Sigmoid colon (tissue), 6 donors: ENCODE measurements at regions not wholly inside any gene's neighbourhood (a gene's known extent, or its start where the extent isn't known, plus 50 kb on each side); places are given as distances from the start of the nearest gene placed in this dataset.
A peak's percentile ranks its signal among the peaks of the same experiment; 100 is the strongest.

ENCODE experiments used
- DNase-seq: peaks from one replicate; pipeline ENCODE4 v3.0.0-alpha.2; 2019
- H3K27ac ChIP-seq, 4 donors: fragments of 200-600 bp; sonication (generic); one replicate each; pipeline ENCODE4 v1.5.1; 2016 to 2019; ENCODE audit warnings: mild to moderate bottlenecking in 1 of 4
- H3K27me3 ChIP-seq, 3 donors: fragments of 200-600 bp; sonication (generic); one replicate each; pipeline ENCODE4 v1.5.1; 2019; ENCODE audit warnings: mild to moderate bottlenecking in 1 of 3
- H3K36me3 ChIP-seq, 4 donors: fragments of 200-600 bp; sonication (generic); one replicate each; pipeline ENCODE4 v1.5.1; 2016 to 2019
- H3K4me1 ChIP-seq, 4 donors: fragments of 200-600 bp; sonication (generic); one replicate each; pipeline ENCODE4 v1.5.1; 2017 to 2019
- H3K4me3 ChIP-seq, 4 donors: fragments of 200-600 bp; sonication (generic); one replicate each; pipeline ENCODE4 v1.5.1; 2017 to 2019; ENCODE audit warnings: mild to moderate bottlenecking in 2 of 4, moderate library complexity in 1 of 4
- H3K9me3 ChIP-seq, 4 donors: fragments of 200-600 bp in 3 of 4; sonication (generic) in 3 of 4; one replicate each; pipeline versions ENCODE4 v1.5.1 to v1.6.1; 2013 to 2019
- CTCF ChIP-seq, 4 experiments: fragments of 450-650 bp in 3 of 4; fragments of 200-600 bp in 1 of 4; IDR thresholded peaks; one replicate each; pipeline ENCODE4 v1.5.1; 2016 to 2019; ENCODE audit warnings: antibody characterized with exemption in 4 of 4, mild to moderate bottlenecking in 3 of 4, moderate library complexity in 2 of 4
- EP300 ChIP-seq, 4 donors: sonication (generic); formaldehyde crosslinking; IDR thresholded peaks; one replicate each; pipeline ENCODE4 v1.6.1; 2017; ENCODE audit warnings: antibody characterized with exemption in 4 of 4
- POLR2A ChIP-seq, 2 donors: fragments of 450-650 bp; IDR thresholded peaks; one replicate each; pipeline ENCODE4 v1.6.1; 2016; ENCODE audit warnings: antibody characterized with exemption in 2 of 2, mild to moderate bottlenecking in 2 of 2, moderate library complexity in 2 of 2
- POLR2AphosphoS5 ChIP-seq, 4 donors: sonication (generic); formaldehyde crosslinking; IDR thresholded peaks; one replicate each; pipeline ENCODE4 v1.6.1; 2017; ENCODE audit warnings: antibody characterized with exemption in 4 of 4
- WGBS, 2 donors: extraction: QIAGEN DNeasy Blood & Tissue Kit; methylation state at CpG; one replicate each; pipeline ENCODE4 v1.1.7; 2013; 5-methylcytosine and 5-hydroxymethylcytosine counted together
- intact Hi-C: fragments of 100-400 bp; cut with DNase I; formaldehyde crosslinking; loops from one replicate; pipeline ENCODE4 v1.15.1; 2023
- donor health status: healthy with polysubstance abuse.
- donor health status: healthy.

GRCh38 chr13:75231235-75231634, 250.7 kb downstream of the TBC1D4 start:
- H3K27me3 ChIP-seq: no peaks in the 10 kb centered on the region
- TF ChIP-seq POLR2AphosphoS5 (IDR thresholded peaks at IDR 0.05) (no peak), POLR2A (IDR thresholded peaks at IDR 0.05) (no peak), EP300 (IDR thresholded peaks at IDR 0.05) (no peak), CTCF (IDR thresholded peaks at IDR 0.05) (no peak)
- H3K9me3 ChIP-seq: no peaks in the 10 kb centered on the region
- H3K4me1 ChIP-seq: peaks cover 0 to 25% (median 17%) of the 10 kb centered on the region in 4 donors
- DNase-seq: no peak
- H3K27ac ChIP-seq: no peak overlapping the region
- intact Hi-C loops: no loop called here
- no peak overlapping the region for H3K4me3 ChIP-seq
- H3K36me3 ChIP-seq: no peaks in the 10 kb centered on the region
- WGBS, 2 donors: 91 to 100% methylated on average over 1 of the region's 1 CpG

GRCh38 chr13:75226733-75227435, 255.1 kb downstream of the TBC1D4 start:
- Histone ChIP-seq H3K4me1 (peaks cover 0 to 36% (median 18%) of the 10 kb centered on the region in 4 donors), H3K4me3 (no peak overlapping the region), H3K36me3 (no peaks in the 10 kb centered on the region), H3K27me3 (no peaks in the 10 kb centered on the region), H3K27ac (peak overlapping the region in 2 of 4 donors; percentile 60 to 61), H3K9me3 (no peaks in the 10 kb centered on the region)
- intact Hi-C loops: loop anchor here (10.0 kb wide), 2 partner anchors 942 to 1472 kb away; no protein-coding TSS in a partner anchor
- no peak for DNase-seq
- WGBS, 2 donors: 83 to 87% methylated on average over 3 of the region's 3 CpGs
- no peak for TF ChIP-seq EP300 (IDR thresholded peaks at IDR 0.05)
- peak in 2 of 4 donors; percentile 11 to 29 for TF ChIP-seq POLR2AphosphoS5 (IDR thresholded peaks at IDR 0.05)
- TF ChIP-seq CTCF (IDR thresholded peaks at IDR 0.05): no peak
- no peak for TF ChIP-seq POLR2A (IDR thresholded peaks at IDR 0.05)

- Histone ChIP-seq H3K4me3 (no peak overlapping the region), H3K4me1 (peaks cover 0 to 36% (median 18%) of the 10 kb centered on the region in 4 donors), H3K27me3 (no peaks in the 10 kb centered on the region), H3K9me3 (no peaks in the 10 kb centered on the region), H3K27ac (peak overlapping the region in 1 of 4 donors; percentile 61), H3K36me3 (no peaks in the 10 kb centered on the region)
- intact Hi-C loops: loop anchor here (10.0 kb wide), 2 partner anchors 941 to 1471 kb away; no protein-coding TSS in a partner anchor
- no peak for DNase-seq
- 74 to 90% methylated on average over 9 of the region's 9 CpGs for WGBS, 2 donors
- TF ChIP-seq CTCF (IDR thresholded peaks at IDR 0.05): no peak
- no peak for TF ChIP-seq EP300 (IDR thresholded peaks at IDR 0.05)
- TF ChIP-seq POLR2A (IDR thresholded peaks at IDR 0.05): no peak
- no peak for TF ChIP-seq POLR2AphosphoS5 (IDR thresholded peaks at IDR 0.05)
Observed at GRCh38 chr13:75226092-75226491, 255.9 kb downstream of the TBC1D4 start.

GRCh38 chr13:75225288-75226032, 256.5 kb downstream of the TBC1D4 start:
- 94 to 95% methylated on average over 1 of the region's 1 CpG for WGBS, 2 donors
- no peak overlapping the region for H3K4me3 ChIP-seq
- no peak overlapping the region for H3K27ac ChIP-seq
- H3K36me3 ChIP-seq: no peaks in the 10 kb centered on the region
- no peaks in the 10 kb centered on the region for H3K9me3 ChIP-seq
- no peaks in the 10 kb centered on the region for H3K27me3 ChIP-seq
- intact Hi-C loops: loop anchor here (10.0 kb wide), 2 partner anchors 941 to 1471 kb away; no protein-coding TSS in a partner anchor
- H3K4me1 ChIP-seq: peaks cover 0 to 36% (median 18%) of the 10 kb centered on the region in 4 donors
- no peak for TF ChIP-seq POLR2A (IDR thresholded peaks at IDR 0.05)
- no peak for TF ChIP-seq EP300 (IDR thresholded peaks at IDR 0.05)
- no peak for TF ChIP-seq POLR2AphosphoS5 (IDR thresholded peaks at IDR 0.05)
- no peak for TF ChIP-seq CTCF (IDR thresholded peaks at IDR 0.05)
- no peak for DNase-seq
